GM06990 (cell line): ENCODE measurements at regions not wholly inside any gene's neighbourhood (a gene's known extent, or its start where the extent isn't known, plus 50 kb on each side); places are given as distances from the start of the nearest gene placed in this dataset.

Source experiments
- DNase-seq: peaks from one replicate; pipeline ENCODE4 v3.0.0-alpha.2; 2011; ENCODE audit not compliant: insufficient read length; ENCODE audit errors: extremely low read depth
- H3K27me3 ChIP-seq: replicated peaks from 2 replicates; pipeline ENCODE4 v1.6.0; 2011; ENCODE audit warnings: low read length; ENCODE audit not compliant: control insufficient read depth, insufficient read depth
- H3K36me3 ChIP-seq: 2 replicates; pipeline ENCODE4 v1.5.1; 2011; ENCODE audit warnings: low read length; ENCODE audit not compliant: control insufficient read depth, insufficient read depth
- H3K4me3 ChIP-seq: replicated peaks from 2 replicates; pipeline ENCODE4 v1.5.1; 2011; ENCODE audit warnings: low read depth, mild to moderate bottlenecking, control low read depth, low read length
- TF ChIP-seq, protein P1 (sequence below): IDR thresholded peaks from 2 replicates; pipeline ENCODE4 v1.5.1; 2011; ENCODE audit warnings: low read length, control low read depth, mild to moderate bottlenecking, inconsistent platforms; ENCODE audit not compliant: insufficient read depth, poor library complexity, severe bottlenecking

DNA sequence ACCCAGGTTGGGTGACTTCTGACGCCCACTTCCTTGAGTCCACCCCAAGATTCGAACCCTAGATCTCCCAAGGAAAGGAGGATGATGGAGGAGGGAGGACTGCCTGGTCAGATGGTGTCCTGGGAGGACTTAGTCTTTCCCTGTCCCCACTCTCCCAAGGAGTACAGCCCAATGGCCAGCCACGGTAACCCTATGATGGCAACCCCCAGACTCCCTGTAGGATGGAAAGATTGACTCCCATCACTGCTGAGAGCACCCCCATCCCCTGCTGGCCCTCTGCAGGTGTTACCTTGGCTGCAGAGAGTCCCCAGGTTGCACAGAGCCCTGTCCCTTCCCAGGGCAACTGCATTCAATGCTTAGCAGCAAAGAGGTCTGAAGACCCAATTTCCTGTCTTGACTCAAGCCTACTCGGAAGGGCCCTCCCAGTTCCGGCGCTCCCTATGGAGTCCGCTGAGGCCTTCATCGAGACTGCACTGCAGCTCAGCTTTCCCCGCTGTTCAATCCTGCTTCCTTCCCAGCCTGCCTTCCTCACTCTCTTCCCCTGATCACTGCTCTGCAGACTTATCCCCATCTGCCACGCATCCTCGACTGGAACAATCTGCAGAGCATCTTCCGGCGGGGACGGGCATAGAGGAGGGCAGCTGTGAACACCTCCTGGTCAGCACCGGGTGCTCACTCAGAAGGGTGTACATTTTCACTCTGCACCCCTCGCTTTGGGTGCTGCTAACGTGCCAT lies 50.8 kb upstream of the OCM2 start:
- Histone ChIP-seq H3K4me3 (no peak overlapping the region), H3K27me3 (no peaks in the 10 kb centered on the region), H3K36me3 (no peaks in the 10 kb centered on the region)
- TF ChIP-seq, protein P1, sequence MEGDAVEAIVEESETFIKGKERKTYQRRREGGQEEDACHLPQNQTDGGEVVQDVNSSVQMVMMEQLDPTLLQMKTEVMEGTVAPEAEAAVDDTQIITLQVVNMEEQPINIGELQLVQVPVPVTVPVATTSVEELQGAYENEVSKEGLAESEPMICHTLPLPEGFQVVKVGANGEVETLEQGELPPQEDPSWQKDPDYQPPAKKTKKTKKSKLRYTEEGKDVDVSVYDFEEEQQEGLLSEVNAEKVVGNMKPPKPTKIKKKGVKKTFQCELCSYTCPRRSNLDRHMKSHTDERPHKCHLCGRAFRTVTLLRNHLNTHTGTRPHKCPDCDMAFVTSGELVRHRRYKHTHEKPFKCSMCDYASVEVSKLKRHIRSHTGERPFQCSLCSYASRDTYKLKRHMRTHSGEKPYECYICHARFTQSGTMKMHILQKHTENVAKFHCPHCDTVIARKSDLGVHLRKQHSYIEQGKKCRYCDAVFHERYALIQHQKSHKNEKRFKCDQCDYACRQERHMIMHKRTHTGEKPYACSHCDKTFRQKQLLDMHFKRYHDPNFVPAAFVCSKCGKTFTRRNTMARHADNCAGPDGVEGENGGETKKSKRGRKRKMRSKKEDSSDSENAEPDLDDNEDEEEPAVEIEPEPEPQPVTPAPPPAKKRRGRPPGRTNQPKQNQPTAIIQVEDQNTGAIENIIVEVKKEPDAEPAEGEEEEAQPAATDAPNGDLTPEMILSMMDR: no peak
- DNase-seq: no peak

DNA sequence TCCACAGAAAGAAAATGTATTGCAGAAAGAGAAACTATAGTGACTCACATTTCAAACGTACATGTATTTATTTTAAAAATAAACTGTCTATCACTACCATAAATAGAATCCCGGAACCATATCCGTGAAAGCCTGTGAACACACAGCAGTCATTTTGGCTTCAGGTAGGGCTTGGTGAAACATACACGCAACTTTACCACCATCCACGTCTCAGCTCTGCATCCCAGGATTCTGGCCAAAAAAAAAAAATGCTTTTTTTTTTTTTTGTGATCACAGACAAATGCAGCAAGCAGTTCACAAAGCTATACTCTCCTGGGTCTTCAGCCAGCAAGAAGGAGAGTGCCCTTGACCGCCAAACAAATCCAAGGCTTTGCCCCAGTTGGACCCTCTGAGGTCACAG lies 56.8 kb upstream of the OCM2 start:
- DNase-seq: no peak
- no peaks in the 10 kb centered on the region for H3K36me3 ChIP-seq
- H3K4me3 ChIP-seq: no peak overlapping the region
- no peaks in the 10 kb centered on the region for H3K27me3 ChIP-seq
- TF ChIP-seq, protein P1: no peak

DNA sequence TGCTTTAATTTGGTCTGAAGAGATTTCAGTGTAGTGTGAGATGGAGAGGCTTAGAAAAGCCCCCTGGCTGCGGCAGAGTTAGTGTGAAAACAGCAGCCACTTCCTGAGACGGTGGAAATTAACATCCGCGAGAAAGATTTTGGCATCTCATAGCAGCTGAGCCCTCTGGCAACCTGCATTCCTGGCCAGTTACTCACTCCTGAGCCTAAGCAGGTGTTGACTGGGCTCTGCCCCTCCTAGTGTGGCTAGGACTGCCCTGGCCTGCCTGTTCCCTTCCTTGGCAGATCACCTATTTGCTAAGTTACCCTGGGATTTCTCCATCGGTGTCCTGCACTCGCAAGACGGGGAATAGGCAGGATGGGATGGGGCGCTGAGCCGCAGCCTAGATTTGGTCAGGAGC lies 57.6 kb upstream of the LMTK2 start:
- no peak overlapping the region for H3K4me3 ChIP-seq
- TF ChIP-seq, protein P1: no peak
- DNase-seq: no peak
- no peaks in the 10 kb centered on the region for H3K36me3 ChIP-seq
- H3K27me3 ChIP-seq: no peaks in the 10 kb centered on the region

DNA sequence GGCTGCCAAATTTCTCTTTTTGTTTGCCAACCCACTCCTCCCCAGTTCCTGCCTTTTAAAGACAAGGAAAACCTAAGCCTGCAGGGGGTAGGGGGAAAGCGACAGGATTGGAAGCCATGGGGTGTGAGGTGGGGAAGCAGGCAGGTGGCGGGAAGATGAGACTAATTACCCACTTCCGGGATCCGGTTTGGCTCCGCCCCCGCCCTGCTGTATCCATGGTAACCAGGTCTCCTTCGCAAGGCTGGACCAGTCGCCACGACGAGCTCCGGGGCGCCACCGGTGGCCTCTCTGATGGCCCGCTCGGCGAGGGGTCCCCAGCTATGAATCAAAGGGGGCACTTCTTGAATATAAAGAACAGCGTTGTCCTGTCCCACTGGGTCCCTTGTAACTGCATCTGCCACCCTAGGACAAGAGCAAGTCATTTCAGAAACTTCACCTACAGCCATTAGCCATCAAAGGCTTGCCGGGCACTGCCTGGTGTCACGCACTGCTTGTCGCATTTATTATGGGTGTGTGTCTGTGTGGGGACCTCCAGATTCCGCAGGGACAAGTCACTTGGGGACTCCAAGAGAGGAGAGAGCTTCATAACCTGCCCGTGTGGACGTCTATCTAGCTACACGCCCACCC lies 55.4 kb upstream of the LMTK2 start:
- no peaks in the 10 kb centered on the region; the same call in 1 of the 2 replicates for H3K27me3 ChIP-seq
- peak; percentile 59 for DNase-seq
- TF ChIP-seq, protein P1: no peak
- H3K36me3 ChIP-seq: no peaks in the 10 kb centered on the region
- no peak overlapping the region for H3K4me3 ChIP-seq

DNA sequence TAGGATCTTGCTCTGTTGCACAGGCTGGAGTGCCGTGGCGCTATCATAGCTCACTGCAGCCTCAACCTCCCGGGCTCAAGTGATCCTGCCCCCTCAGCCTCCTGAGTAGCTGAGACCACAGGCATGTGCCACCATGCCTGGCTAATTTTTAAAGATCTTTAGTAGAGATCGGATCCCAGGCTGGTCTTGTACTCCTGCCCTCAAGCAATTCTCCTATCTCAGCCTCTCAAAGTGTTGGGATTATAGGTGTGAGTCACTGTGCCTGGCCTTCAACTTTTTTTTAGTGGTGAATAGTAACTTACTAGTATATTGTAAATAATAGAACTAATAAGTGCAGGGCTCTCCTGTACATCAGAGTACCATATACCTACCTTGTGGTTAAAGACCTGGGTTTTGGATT lies 52.1 kb upstream of the LMTK2 start:
- H3K27me3 ChIP-seq: no peaks in the 10 kb centered on the region; the same call in 1 of the 2 replicates
- no peaks in the 10 kb centered on the region for H3K36me3 ChIP-seq
- H3K4me3 ChIP-seq: no peak overlapping the region
- TF ChIP-seq, protein P1: no peak
- no peak for DNase-seq
